SK-N-SH treated with all-trans-retinoic acid at 6 μM for 48 hours (cell line): ENCODE measurements at regions not wholly inside any gene's neighbourhood (a gene's known extent, or its start where the extent isn't known, plus 50 kb on each side); places are given as distances from the start of the nearest gene placed in this dataset.

ENCODE experiments used
- BACH2 ChIP-seq: fragments of 250-450 bp; sonication (Bioruptor Pico); IDR thresholded peaks from 2 replicates; pipeline ENCODE4 v1.9.0; 2021; ENCODE audit warnings: mild to moderate bottlenecking, borderline replicate concordance
- ISL1 ChIP-seq: fragments of 250-450 bp; sonication (Bioruptor Pico); IDR thresholded peaks from 2 replicates; pipeline ENCODE4 v2.1.2; 2022; ENCODE audit warnings: mild to moderate bottlenecking, moderate library complexity
- PATZ1 ChIP-seq: fragments of 250-450 bp; sonication (Bioruptor Pico); IDR thresholded peaks from 2 replicates; pipeline ENCODE4 v1.8.0; 2020; ENCODE audit warnings: mild to moderate bottlenecking, moderate library complexity, borderline replicate concordance
- RARB ChIP-seq: fragments of 250-450 bp; sonication (Bioruptor Pico); IDR thresholded peaks from 2 replicates; pipeline ENCODE4 v1.8.0; 2021; ENCODE audit warnings: mild to moderate bottlenecking, moderate library complexity
- ZC3H10 ChIP-seq: fragments of 250-450 bp; sonication (Bioruptor Pico); IDR thresholded peaks from 2 replicates; pipeline ENCODE4 v1.5.1; 2021; ENCODE audit warnings: mild to moderate bottlenecking, moderate library complexity
- ZFP3 ChIP-seq: fragments of 250-450 bp; sonication (Bioruptor Pico); IDR thresholded peaks from 2 replicates; pipeline ENCODE4 v1.5.0; 2020; ENCODE audit warnings: mild to moderate bottlenecking, moderate library complexity
- ZNF565 ChIP-seq: fragments of 450-650 bp; formaldehyde crosslinking; conservative IDR thresholded peaks from 2 replicates; pipeline ENCODE4 v1.5.0; 2020; ENCODE audit warnings: low read depth, mild to moderate bottlenecking, moderate library complexity
- ZNF70 ChIP-seq: fragments of 450-650 bp; formaldehyde crosslinking; IDR thresholded peaks from 2 replicates; pipeline ENCODE4 v1.5.0; 2020; ENCODE audit warnings: mild to moderate bottlenecking, moderate library complexity
- ZNF8 ChIP-seq: fragments of 450-650 bp; formaldehyde crosslinking; IDR thresholded peaks from 2 replicates; pipeline ENCODE4 v1.5.0; 2020; ENCODE audit warnings: mild to moderate bottlenecking, moderate library complexity
- TF ChIP-seq, protein P1 (sequence below): fragments of 250-450 bp; sonication (Bioruptor Pico); IDR thresholded peaks from 2 replicates; pipeline ENCODE4 v1.5.1; 2021; ENCODE audit warnings: mild to moderate bottlenecking, moderate library complexity

GRCh38 chr4:1493540-1494287 lies 87.5 kb upstream of the NKX1-1 start:
- no peak for TF ChIP-seq ZNF8 (CRISPR knock-in tag)
- TF ChIP-seq ZC3H10 (CRISPR knock-in tag), result no peak
- TF ChIP-seq BACH2 (CRISPR knock-in tag), result no peak
- TF ChIP-seq PATZ1 (CRISPR knock-in tag), result no peak
- TF ChIP-seq ISL1 (CRISPR knock-in tag), result no peak
- no peak for TF ChIP-seq ZNF565 (CRISPR knock-in tag)
- TF ChIP-seq, protein P1, sequence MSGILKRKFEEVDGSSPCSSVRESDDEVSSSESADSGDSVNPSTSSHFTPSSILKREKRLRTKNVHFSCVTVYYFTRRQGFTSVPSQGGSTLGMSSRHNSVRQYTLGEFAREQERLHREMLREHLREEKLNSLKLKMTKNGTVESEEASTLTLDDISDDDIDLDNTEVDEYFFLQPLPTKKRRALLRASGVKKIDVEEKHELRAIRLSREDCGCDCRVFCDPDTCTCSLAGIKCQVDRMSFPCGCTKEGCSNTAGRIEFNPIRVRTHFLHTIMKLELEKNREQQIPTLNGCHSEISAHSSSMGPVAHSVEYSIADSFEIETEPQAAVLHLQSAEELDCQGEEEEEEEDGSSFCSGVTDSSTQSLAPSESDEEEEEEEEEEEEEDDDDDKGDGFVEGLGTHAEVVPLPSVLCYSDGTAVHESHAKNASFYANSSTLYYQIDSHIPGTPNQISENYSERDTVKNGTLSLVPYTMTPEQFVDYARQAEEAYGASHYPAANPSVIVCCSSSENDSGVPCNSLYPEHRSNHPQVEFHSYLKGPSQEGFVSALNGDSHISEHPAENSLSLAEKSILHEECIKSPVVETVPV (CRISPR knock-in tag), result no peak
- no peak for TF ChIP-seq ZFP3 (CRISPR knock-in tag)
- no peak for TF ChIP-seq RARB (CRISPR knock-in tag)
- no peak for TF ChIP-seq ZNF70 (CRISPR knock-in tag)
